Spleen (tissue), 11 donors: ENCODE measurements at regions not wholly inside any gene's neighbourhood (a gene's known extent, or its start where the extent isn't known, plus 50 kb on each side); places are given as distances from the start of the nearest gene placed in this dataset.
"Not testable (repeated sequence)": the region's sequence is repeated elsewhere in the genome, so short reads cannot be mapped to it uniquely, and the experiment has no call there.

ENCODE experiments used
- DNase-seq: peaks from one replicate; pipeline ENCODE4 v3.0.0-alpha.2; 2020
- H3K27ac ChIP-seq, 8 donors: fragments of 200-600 bp; sonication (generic) in 7 of 8; 1 replicate in 4 of 8; 2 replicates in 4 of 8; pipeline versions ENCODE4 v1.5.0 to v1.8.0; 2016 to 2021; ENCODE audit warnings: inconsistent platforms in 4 of 8, mild to moderate bottlenecking in 4 of 8, moderate library complexity in 1 of 8
- H3K27me3 ChIP-seq, 7 donors: fragments of 200-600 bp; sonication (generic) in 6 of 7; replicated peaks in 1 of 7; 1 replicate in 4 of 7; 2 replicates in 3 of 7; pipeline versions ENCODE4 v1.5.0 to v1.8.0; 2016 to 2021; ENCODE audit warnings: inconsistent platforms in 3 of 7, mild to moderate bottlenecking in 1 of 7
- H3K36me3 ChIP-seq, 6 donors: fragments of 200-600 bp; sonication (generic) in 5 of 6; 1 replicate in 4 of 6; 2 replicates in 2 of 6; pipeline versions ENCODE4 v1.5.0 to v1.8.0; 2016 to 2021; ENCODE audit warnings: inconsistent platforms in 2 of 6
- H3K4me1 ChIP-seq, 6 donors: fragments of 200-600 bp; sonication (generic) in 5 of 6; 1 replicate in 3 of 6; 2 replicates in 3 of 6; pipeline versions ENCODE4 v1.5.0 to v1.8.0; 2016 to 2021; ENCODE audit warnings: inconsistent platforms in 3 of 6
- H3K4me3 ChIP-seq, 8 donors: fragments of 200-600 bp; sonication (generic) in 7 of 8; 1 replicate in 4 of 8; 2 replicates in 4 of 8; pipeline versions ENCODE4 v1.5.0 to v1.8.0; 2016 to 2021; ENCODE audit warnings: inconsistent platforms in 4 of 8, mild to moderate bottlenecking in 4 of 8, moderate library complexity in 2 of 8
- H3K9me3 ChIP-seq, 8 donors: fragments of 200-600 bp; sonication (generic) in 7 of 8; 1 replicate in 4 of 8; 2 replicates in 4 of 8; pipeline versions ENCODE4 v1.5.0 to v1.8.0; 2016 to 2021; ENCODE audit warnings: inconsistent platforms in 4 of 8
- CTCF ChIP-seq, 11 experiments: fragments of 200-600 bp in 7 of 11; fragments of 450-650 bp in 4 of 11; sonication (generic) in 4 of 11; IDR thresholded peaks in 8 of 11; conservative IDR thresholded peaks in 3 of 11; 1 replicate in 7 of 11; 2 replicates in 4 of 11; pipeline versions ENCODE4 v1.4.0 to v1.8.0; 2016 to 2021; ENCODE audit warnings: antibody characterized with exemption in 11 of 11, inconsistent platforms in 4 of 11, mild to moderate bottlenecking in 1 of 11
- POLR2A ChIP-seq, 3 donors: fragments of 450-650 bp; IDR thresholded peaks; one replicate each; pipeline ENCODE4 v1.5.1; 2017; ENCODE audit warnings: antibody characterized with exemption in 3 of 3, mild to moderate bottlenecking in 1 of 3
- POLR2AphosphoS5 ChIP-seq, 3 donors: sonication (generic); formaldehyde crosslinking; IDR thresholded peaks; one replicate each; pipeline ENCODE4 v1.5.1; 2017; ENCODE audit warnings: antibody characterized with exemption in 3 of 3
- WGBS, 5 donors: extraction: QIAGEN DNeasy Blood & Tissue Kit in 3 of 5; methylation state at CpG; one replicate each; pipeline versions ENCODE4 v1.1.5 to v1.1.7; 2013 to 2018; 5-methylcytosine and 5-hydroxymethylcytosine counted together
- intact Hi-C: fragments of 100-400 bp; cut with DNase I; formaldehyde crosslinking; loops from one replicate; pipeline ENCODE4 v1.15.0; 2023; ENCODE audit warnings: low total_unique reads
- donor health status: healthy with polysubstance abuse.
- donor health status: DM: no; HTN: no; CAD: no; lungs with moderate emphysema.
- donor health status: DM: no; HTN: no; CAD: no.
- donor health status: Bipolar disorder and iron deficiency.
- donor health status: healthy.
- donor health status: DM: no; HTN: no; CAD: no.
- donor health status: DM: yes; HTN: yes; CAD: no.

DNA sequence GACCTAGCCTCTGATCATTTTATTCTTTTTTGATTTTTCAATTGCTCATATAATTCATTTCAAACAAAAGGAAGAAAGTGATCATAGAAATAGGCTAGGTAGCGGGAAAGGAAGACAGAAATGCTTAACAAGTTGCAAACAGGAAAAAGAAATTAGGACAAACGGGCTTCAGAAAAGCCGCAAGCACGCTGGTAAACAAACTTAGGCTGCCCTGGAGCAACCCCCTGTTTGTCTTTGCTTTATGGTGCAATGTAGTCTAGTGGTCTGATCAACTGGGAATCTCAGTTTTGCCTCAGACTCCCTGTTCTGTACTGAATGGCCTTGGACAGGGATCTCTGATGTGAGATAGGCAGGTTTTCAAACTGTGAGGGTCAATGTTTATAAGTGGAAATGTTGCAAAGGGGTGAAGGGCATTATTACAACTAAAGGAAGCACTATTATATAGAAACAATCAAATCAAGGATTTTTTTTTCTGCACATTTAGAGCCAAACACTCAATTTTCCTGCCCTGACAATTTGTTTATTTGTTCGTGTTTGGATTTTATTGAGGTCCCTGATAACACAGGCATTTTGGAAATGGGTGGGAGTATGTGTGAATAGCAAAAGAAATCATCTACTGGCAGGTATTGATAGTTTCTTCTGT, 146.8 kb upstream of the NRIP1 start:
- H3K4me3 ChIP-seq, result no peak overlapping the region
- peaks cover under 1 to 43% (median 34%) of the 10 kb centered on the region in 6 donors for H3K4me1 ChIP-seq
- intact Hi-C loops, result no loop called here
- 26 to 43% (median 34%) methylated on average over 5 of the region's 5 CpGs for WGBS, 5 donors
- H3K9me3 ChIP-seq, result no peaks in the 10 kb centered on the region
- H3K27me3 ChIP-seq, result no peaks in the 10 kb centered on the region
- TF ChIP-seq POLR2A (IDR thresholded peaks at IDR 0.05) (no peak), POLR2AphosphoS5 (IDR thresholded peaks at IDR 0.05) (no peak), CTCF (IDR thresholded peaks at IDR 0.05 in 8 of 11, conservative IDR thresholded peaks at IDR 0.05 in 3 of 11) (no peak)
- H3K36me3 ChIP-seq, result no peaks in the 10 kb centered on the region
- no peak for DNase-seq
- peak overlapping the region in 6 of 8 donors; percentile 9 to 51 (median 37) for H3K27ac ChIP-seq

DNA sequence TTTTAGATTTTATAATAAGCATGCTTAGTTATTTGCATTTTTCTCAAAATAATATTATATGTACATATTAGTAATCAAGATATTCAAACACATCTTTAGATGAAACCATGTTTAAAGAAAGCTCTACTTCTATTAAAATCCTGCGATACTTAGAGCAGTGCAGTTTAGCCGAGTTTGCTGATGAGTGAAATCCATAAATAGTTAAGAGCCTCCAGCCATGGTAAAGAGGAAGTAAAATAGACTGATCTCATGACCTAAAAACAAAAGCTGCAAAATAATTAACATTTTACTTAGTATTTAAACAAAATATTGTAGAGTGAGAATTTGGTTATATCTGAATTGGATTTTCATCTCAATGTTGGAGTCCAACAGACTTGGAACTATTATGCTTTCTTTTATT, 147.4 kb upstream of the NRIP1 start:
- H3K27ac ChIP-seq, result peak overlapping the region in 3 of 8 donors; percentile 28 to 51 (median 46)
- 19 to 27% (median 19%) methylated on average over 2 of the region's 2 CpGs for WGBS, 5 donors
- intact Hi-C loops, result no loop called here
- no peak for TF ChIP-seq CTCF (IDR thresholded peaks at IDR 0.05 in 8 of 11, conservative IDR thresholded peaks at IDR 0.05 in 3 of 11)
- TF ChIP-seq POLR2AphosphoS5 (IDR thresholded peaks at IDR 0.05), result no peak
- TF ChIP-seq POLR2A (IDR thresholded peaks at IDR 0.05), result no peak
- H3K4me1 ChIP-seq, result peaks cover 0 to 37% (median 31%) of the 10 kb centered on the region in 6 donors
- H3K4me3 ChIP-seq, result no peak overlapping the region
- no peaks in the 10 kb centered on the region for H3K36me3 ChIP-seq
- no peak for DNase-seq
- H3K27me3 ChIP-seq, result no peaks in the 10 kb centered on the region
- H3K9me3 ChIP-seq, result no peaks in the 10 kb centered on the region

DNA sequence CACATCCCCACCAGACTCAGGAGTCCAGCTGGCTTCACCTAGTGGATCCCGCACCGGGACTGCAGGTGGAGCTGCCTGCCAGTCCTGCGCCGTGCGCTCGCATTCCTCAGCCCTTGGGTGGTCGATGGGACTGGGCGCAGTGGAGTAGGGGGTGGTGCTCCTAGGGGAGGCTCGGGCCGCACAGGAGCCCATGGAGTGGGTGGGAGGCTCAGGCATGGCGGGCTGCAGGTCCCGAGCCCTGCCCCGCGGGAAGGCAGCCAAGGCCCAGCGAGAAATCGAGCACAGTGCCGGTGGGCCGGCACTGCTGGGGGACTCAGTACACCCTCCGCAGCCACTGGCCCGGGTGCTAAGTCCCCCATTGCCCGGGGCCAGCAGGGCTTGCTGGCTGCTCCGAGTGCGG, 153.7 kb upstream of the NRIP1 start:
- H3K4me3 ChIP-seq, intact Hi-C loops, DNase-seq, H3K27me3 ChIP-seq, H3K27ac ChIP-seq, H3K9me3 ChIP-seq, H3K36me3 ChIP-seq: not testable (repeated sequence)
- H3K4me1 ChIP-seq, result peaks cover 4 to 39% (median 26%) of the 10 kb centered on the region in 6 donors
- WGBS, 5 donors, result 93 to 100% (median 97%) methylated on average over 7 to 17 of the region's 23 CpGs; no CpG with 5 or more reads in 1 of the 5 donors

- Histone ChIP-seq H3K27me3 (no peaks in the 10 kb centered on the region), H3K4me3 (no peak overlapping the region), H3K4me1 (peaks cover 4 to 39% (median 26%) of the 10 kb centered on the region in 6 donors), H3K36me3 (no peaks in the 10 kb centered on the region), H3K9me3 (no peaks in the 10 kb centered on the region), H3K27ac (no peak overlapping the region)
- DNase-seq, result no peak
- intact Hi-C loops, result no loop called here
- no peak for TF ChIP-seq POLR2A (IDR thresholded peaks at IDR 0.05)
- TF ChIP-seq POLR2AphosphoS5 (IDR thresholded peaks at IDR 0.05), result no peak
- TF ChIP-seq CTCF (IDR thresholded peaks at IDR 0.05 in 8 of 11, conservative IDR thresholded peaks at IDR 0.05 in 3 of 11), result no peak
- WGBS, 5 donors, result 58 to 80% (median 64%) methylated on average over 2 to 5 of the region's 5 CpGs
Measured at GRCh38 chr21:15219039-15219438, 154.2 kb upstream of the NRIP1 start.
